ENCODE measurements at regions not wholly inside any gene's neighbourhood (a gene's known extent, or its start where the extent isn't known, plus 50 kb on each side); places are given as distances from the start of the nearest gene placed in this dataset.

DNA sequence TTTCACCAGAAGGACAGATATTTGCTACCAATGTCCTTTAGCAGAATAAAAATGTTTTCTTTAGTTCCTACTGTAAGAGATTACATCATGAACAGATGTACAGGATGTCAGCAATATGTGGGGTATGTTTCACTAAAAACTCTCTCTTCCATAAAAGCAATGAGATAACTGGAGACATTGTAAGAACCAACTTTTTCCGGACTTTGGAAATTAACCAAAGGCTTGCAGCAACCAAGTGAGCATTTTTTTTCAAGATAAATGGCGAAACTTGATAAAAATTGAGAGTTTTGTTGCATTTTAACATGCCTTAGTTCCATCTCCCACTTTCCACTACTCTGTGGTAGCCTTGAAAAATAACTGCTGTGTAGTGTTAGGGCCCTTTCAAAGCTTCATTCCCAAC lies 429.8 kb upstream of the CDH2 start:
- Histone ChIP-seq H3K27me3 (no peaks in the 10 kb centered on the region), H3K4me1 (no peaks in the 10 kb centered on the region), H3K27ac (no peak overlapping the region), H3K36me3 (no peaks in the 10 kb centered on the region), H3K9me3 (no peaks in the 10 kb centered on the region), H3K4me3 (no peak overlapping the region)
- intact Hi-C loops (cut with DNase I; ENCODE audit: low total_unique reads) = no loop called here
- DNase-seq = no peak
- TF ChIP-seq, protein P1, sequence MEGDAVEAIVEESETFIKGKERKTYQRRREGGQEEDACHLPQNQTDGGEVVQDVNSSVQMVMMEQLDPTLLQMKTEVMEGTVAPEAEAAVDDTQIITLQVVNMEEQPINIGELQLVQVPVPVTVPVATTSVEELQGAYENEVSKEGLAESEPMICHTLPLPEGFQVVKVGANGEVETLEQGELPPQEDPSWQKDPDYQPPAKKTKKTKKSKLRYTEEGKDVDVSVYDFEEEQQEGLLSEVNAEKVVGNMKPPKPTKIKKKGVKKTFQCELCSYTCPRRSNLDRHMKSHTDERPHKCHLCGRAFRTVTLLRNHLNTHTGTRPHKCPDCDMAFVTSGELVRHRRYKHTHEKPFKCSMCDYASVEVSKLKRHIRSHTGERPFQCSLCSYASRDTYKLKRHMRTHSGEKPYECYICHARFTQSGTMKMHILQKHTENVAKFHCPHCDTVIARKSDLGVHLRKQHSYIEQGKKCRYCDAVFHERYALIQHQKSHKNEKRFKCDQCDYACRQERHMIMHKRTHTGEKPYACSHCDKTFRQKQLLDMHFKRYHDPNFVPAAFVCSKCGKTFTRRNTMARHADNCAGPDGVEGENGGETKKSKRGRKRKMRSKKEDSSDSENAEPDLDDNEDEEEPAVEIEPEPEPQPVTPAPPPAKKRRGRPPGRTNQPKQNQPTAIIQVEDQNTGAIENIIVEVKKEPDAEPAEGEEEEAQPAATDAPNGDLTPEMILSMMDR (IDR thresholded peaks at IDR 0.05) = no peak

DNA sequence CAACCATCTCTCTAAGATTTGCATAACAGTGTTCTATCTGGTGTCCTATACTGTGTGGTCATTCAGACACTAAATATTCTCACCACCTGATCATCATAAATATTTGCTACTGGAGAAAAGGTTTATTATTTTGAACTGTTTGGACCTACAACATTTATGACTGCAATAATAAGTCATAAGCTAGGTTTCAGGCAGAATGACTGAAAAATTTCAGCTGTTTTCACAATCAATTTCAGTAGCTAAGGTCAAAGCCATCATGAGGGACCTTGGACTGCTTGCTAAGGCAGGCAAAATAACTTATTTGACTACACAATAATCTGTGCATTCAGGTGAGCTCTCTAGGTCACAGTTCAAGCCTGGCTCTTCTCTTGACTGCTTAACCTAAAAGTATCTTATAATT lies 425.5 kb upstream of the CDH2 start:
- TF ChIP-seq, protein P1 (IDR thresholded peaks at IDR 0.05) = no peak
- H3K27me3 ChIP-seq = no peaks in the 10 kb centered on the region
- peaks cover 0 to 8% (median 6%) of the 10 kb centered on the region in 3 donors for H3K9me3 ChIP-seq
- intact Hi-C loops (cut with DNase I; ENCODE audit: low total_unique reads) = no loop called here
- H3K4me1 ChIP-seq = no peaks in the 10 kb centered on the region
- no peak overlapping the region for H3K4me3 ChIP-seq
- no peak for DNase-seq
- H3K36me3 ChIP-seq = no peaks in the 10 kb centered on the region
- H3K27ac ChIP-seq = no peak overlapping the region

DNA sequence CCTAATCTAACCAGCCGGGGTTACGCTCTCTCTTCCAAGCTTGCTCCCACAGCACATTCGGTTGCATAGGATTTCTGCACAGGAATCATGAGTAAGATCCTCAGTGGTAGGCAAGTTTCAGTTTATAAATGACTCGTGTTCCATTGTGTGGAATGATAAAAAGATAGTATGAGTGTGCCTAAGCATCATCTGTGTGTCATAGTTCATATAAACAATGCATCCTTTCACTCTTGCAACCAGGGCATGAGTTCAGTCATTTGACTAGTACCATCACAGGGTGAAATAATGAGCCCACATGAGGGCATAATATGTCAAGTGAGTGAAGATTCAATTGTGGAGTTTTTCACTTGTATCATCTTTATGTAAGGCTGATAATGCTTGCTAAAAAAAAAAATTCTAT lies 417.1 kb upstream of the CDH2 start:
- H3K36me3 ChIP-seq = no peaks in the 10 kb centered on the region
- H3K27me3 ChIP-seq = no peaks in the 10 kb centered on the region
- intact Hi-C loops (cut with DNase I; ENCODE audit: low total_unique reads) = no loop called here
- peaks cover 0 to 4% (median 0%) of the 10 kb centered on the region in 3 donors for H3K9me3 ChIP-seq
- no peak overlapping the region for H3K4me3 ChIP-seq
- TF ChIP-seq, protein P1 (IDR thresholded peaks at IDR 0.05) = no peak
- no peak for DNase-seq
- H3K27ac ChIP-seq = no peak overlapping the region
- H3K4me1 ChIP-seq = no peaks in the 10 kb centered on the region

DNA sequence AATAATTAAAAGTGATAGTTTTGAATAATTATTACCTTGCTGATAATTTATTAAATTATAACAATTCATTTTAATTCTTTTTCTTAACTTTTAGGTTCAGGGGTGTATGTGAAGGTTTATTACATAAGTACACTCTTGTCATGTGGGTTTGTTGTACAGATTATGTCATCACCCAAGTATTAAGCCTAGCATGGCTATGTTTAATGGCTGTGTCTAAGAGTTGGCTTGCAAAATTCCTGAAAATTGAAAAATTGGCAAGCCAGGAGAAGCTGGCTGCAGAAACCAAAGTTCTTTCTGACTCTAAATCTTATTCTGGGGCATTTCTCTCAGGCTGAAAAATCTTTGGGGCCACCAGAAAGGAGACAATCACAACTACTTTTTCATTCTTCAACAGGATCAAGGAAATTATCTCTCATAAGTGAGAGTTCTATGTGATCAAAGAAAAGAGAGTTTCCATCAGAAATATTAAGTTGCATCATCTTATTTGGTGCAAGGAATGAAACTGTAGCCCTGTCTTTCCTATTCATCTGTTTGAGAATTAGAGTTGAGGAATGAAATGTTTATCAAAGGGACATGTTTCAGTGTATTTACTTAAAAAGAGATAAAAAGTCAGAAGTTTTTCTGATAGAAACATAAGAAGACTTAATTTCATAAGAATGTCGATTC lies 412.1 kb upstream of the CDH2 start:
- no peaks in the 10 kb centered on the region for H3K9me3 ChIP-seq
- DNase-seq = no peak
- H3K36me3 ChIP-seq = no peaks in the 10 kb centered on the region
- TF ChIP-seq, protein P1 (IDR thresholded peaks at IDR 0.05) = no peak
- H3K27ac ChIP-seq = no peak overlapping the region
- no peak overlapping the region for H3K4me3 ChIP-seq
- peaks cover 0 to 4% (median 0%) of the 10 kb centered on the region in 4 donors for H3K4me1 ChIP-seq
- intact Hi-C loops (cut with DNase I; ENCODE audit: low total_unique reads) = no loop called here
- no peaks in the 10 kb centered on the region for H3K27me3 ChIP-seq

DNA sequence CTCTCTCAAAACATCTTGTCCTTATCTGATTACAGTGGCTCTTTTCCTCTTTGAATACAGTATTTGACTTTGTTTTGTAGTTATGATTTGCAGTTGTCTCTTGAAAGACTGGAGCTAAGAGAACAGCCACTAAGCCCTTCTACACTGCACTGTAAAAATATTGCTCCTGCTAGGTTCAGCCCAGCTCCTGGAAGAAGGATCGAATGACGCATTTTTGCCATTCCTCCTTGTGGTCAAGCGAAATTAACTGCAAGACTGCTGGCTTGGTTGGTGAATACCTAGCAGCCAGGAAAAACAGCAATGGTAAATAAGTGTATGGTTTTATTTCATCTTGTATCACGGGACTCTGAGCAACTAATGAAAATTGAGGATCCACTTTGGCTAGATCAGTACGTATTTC lies 407.8 kb upstream of the CDH2 start:
- Histone ChIP-seq H3K27ac (no peak overlapping the region), H3K9me3 (no peaks in the 10 kb centered on the region), H3K4me3 (no peak overlapping the region), H3K36me3 (no peaks in the 10 kb centered on the region), H3K27me3 (no peaks in the 10 kb centered on the region), H3K4me1 (peaks cover 0 to 4% (median 0%) of the 10 kb centered on the region in 4 donors)
- no peak for DNase-seq
- TF ChIP-seq, protein P1 (IDR thresholded peaks at IDR 0.05) = no peak
- intact Hi-C loops (cut with DNase I; ENCODE audit: low total_unique reads) = no loop called here

DNA sequence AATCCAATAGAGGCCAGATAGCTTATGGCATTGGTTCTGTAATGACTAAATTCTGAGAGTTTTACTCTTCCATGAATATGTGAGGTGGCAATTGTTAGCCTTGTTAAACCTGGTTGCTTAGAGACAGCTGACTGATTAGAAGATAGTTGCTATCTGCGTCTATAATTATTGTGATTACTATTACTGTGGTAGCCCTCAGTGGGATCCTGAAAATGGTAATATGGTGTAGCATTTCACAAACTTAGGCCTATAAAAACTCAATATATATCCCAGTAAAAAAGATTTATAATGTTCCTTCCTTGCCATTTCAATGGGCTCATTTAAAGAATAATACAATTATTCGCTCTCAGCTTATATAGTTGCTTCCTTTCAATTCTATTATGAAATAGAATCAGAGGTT lies 405.8 kb upstream of the CDH2 start:
- Histone ChIP-seq H3K36me3 (no peaks in the 10 kb centered on the region), H3K27ac (no peak overlapping the region), H3K27me3 (no peaks in the 10 kb centered on the region), H3K4me1 (peaks cover 0 to 4% (median 0%) of the 10 kb centered on the region in 4 donors), H3K9me3 (no peaks in the 10 kb centered on the region), H3K4me3 (no peak overlapping the region)
- DNase-seq = no peak
- TF ChIP-seq, protein P1 (IDR thresholded peaks at IDR 0.05) = no peak
- intact Hi-C loops (cut with DNase I; ENCODE audit: low total_unique reads) = no loop called here

Measured in tibial artery (tissue), 4 donors.